GM13977 (cell line): ENCODE measurements at regions not wholly inside any gene's neighbourhood (a gene's known extent, or its start where the extent isn't known, plus 50 kb on each side); places are given as distances from the start of the nearest gene placed in this dataset.

Experiments used
- DNase-seq: peaks from one replicate; pipeline ENCODE4 v3.0.0; 2012; ENCODE audit warnings: low spot score
- CTCF ChIP-seq: IDR thresholded peaks from 2 replicates; pipeline ENCODE4 v1.5.1; 2012; ENCODE audit warnings: mild to moderate bottlenecking, control low read depth; ENCODE audit not compliant: insufficient read depth; ENCODE audit errors: extremely low read depth, missing control alignments
- in situ Hi-C: fragments of 300-500 bp; cut with MboI; formaldehyde crosslinking; loops from one replicate; pipeline ENCODE4 v1.12.0; 2022; ENCODE audit warnings: low sequenced_read_pairs, low pct_unique_long_range_greater_than_20kb, mixed read lengths, inconsistent platforms; ENCODE audit not compliant: unreplicated experiment

DNA sequence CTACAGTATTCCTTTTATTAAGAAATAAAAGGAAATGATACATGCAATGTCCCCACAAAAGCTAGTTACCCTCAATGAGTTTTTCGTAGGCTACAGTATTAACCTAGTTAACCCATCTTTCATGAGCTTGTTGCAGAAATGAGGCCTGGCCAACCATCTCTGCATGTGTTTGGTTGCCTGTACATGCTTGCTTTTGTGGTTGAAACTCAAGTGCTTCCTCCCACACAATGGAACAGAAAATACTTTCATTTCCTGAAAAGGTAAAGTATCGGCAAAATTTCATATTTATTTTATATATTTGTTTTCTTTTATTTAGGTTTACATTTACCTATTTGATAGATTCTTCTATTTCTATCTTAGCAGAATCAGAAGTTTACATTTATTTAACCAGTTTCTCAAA lies 214.6 kb upstream of the FAM241A start:
- TF ChIP-seq CTCF: no peak
- peak; percentile 9 for DNase-seq
- in situ Hi-C loops: loop anchor here (25.0 kb wide), 1 partner anchor 293 kb away; no protein-coding TSS in a partner anchor

GRCh38 chr4:111933703-111934102 lies 211.6 kb upstream of the FAM241A start:
- DNase-seq: no peak
- no peak for TF ChIP-seq CTCF
- in situ Hi-C loops: loop anchor here (25.0 kb wide), 1 partner anchor 296 kb away; no protein-coding TSS in a partner anchor

DNA sequence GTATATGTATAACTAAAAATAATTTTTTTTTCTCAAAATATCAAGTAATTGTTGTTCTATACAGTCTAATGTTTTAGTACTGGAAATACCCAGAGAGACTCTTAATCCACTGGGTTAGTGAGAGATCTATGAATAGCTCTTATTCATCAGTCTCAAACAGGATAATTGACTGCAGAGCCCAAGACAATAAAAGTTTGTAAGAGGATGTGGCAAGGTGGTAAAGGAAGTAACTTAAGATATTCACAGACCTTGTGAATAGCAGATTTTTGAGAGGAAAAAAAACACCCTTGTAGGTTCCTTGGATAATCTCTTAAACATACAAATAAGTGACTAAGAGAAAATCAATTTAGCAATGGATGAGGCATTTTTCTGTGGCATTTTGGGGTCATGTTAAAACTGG lies 210.9 kb upstream of the FAM241A start:
- in situ Hi-C loops: loop anchor here (25.0 kb wide), 1 partner anchor 297 kb away; no protein-coding TSS in a partner anchor
- TF ChIP-seq CTCF: no peak
- DNase-seq: no peak

GRCh38 chr4:111937368-111937767 lies 207.9 kb upstream of the FAM241A start:
- in situ Hi-C loops: loop anchor here (25.0 kb wide), 1 partner anchor 300 kb away; no protein-coding TSS in a partner anchor
- peak; percentile 57 for TF ChIP-seq CTCF
- DNase-seq: peak; percentile 17

- TF ChIP-seq CTCF: no peak
- in situ Hi-C loops: loop anchor here (10.0 to 25.0 kb wide), 2 partner anchors 93 to 305 kb away; no protein-coding TSS in a partner anchor
- DNase-seq: no peak
Measured at GRCh38 chr4:111941957-111942356, 203.3 kb upstream of the FAM241A start.

- TF ChIP-seq CTCF: peak; percentile 77
- peak; percentile 40 for DNase-seq
- in situ Hi-C loops: loop anchor here (10.0 to 25.0 kb wide), 2 partner anchors 91 to 306 kb away; no protein-coding TSS in a partner anchor
Measured at GRCh38 chr4:111943796-111944203, 201.5 kb upstream of the FAM241A start.

- DNase-seq: no peak
- in situ Hi-C loops: loop anchor here (10.0 to 25.0 kb wide), 2 partner anchors 90 to 308 kb away; no protein-coding TSS in a partner anchor
Measured at GRCh38 chr4:111945014-111945413, 200.2 kb upstream of the FAM241A start.

More at GRCh38 chr4:111945014-111945413, 200.2 kb upstream of the FAM241A start:
- no peak for TF ChIP-seq CTCF
